Activated CD4-positive, alpha-beta T cell treated with anti-CD3 and anti-CD28 coated beads for 36 hours (primary cell): ENCODE measurements at regions not wholly inside any gene's neighbourhood (a gene's known extent, or its start where the extent isn't known, plus 50 kb on each side); places are given as distances from the start of the nearest gene placed in this dataset.

Experiments
- ATAC-seq: fragments of 200-7000 bp; cut with Tn5 transposase; one replicate; pipeline ENCODE4 v1.10.0; 2021; ENCODE audit warnings: mild to moderate bottlenecking, moderate library complexity
- CTCF ChIA-PET: fragments of 350-600 bp; sonication (Branson Sonifier 250); formaldehyde crosslinking; loops from one replicate; lab custom pipeline; 2021; ENCODE audit warnings: antibody characterized with exemption; lab: Charles Lee
- POLR2A ChIA-PET: fragments of 350-600 bp; sonication (Branson Sonifier 250); formaldehyde crosslinking; loops from one replicate; lab custom pipeline; 2021; ENCODE audit warnings: antibody characterized with exemption, inconsistent platforms; lab: Charles Lee
- DNase-seq: peaks from one replicate; pipeline ENCODE4 v3.0.0-alpha.2; 2020
- H3K27ac Mint-ChIP-seq: one replicate; pipeline ENCODE4 v1.8.0; 2021; ENCODE audit warnings: mixed read lengths
- H3K27me3 Mint-ChIP-seq: one replicate; pipeline ENCODE4 v1.8.0; 2021; ENCODE audit warnings: mixed read lengths
- H3K36me3 Mint-ChIP-seq: one replicate; pipeline ENCODE4 v1.8.0; 2021; ENCODE audit warnings: low read depth, mixed read lengths
- H3K4me1 Mint-ChIP-seq: one replicate; pipeline ENCODE4 v1.8.0; 2021; ENCODE audit warnings: mixed read lengths
- H3K4me3 Mint-ChIP-seq: one replicate; pipeline ENCODE4 v1.8.0; 2021; ENCODE audit warnings: mild to moderate bottlenecking, moderate library complexity, mixed read lengths
- H3K9me3 Mint-ChIP-seq: one replicate; pipeline ENCODE4 v1.8.0; 2021; ENCODE audit warnings: low read depth, mixed read lengths
- intact Hi-C, 2 experiments: fragments of 100-400 bp; cut with DNase I in 1 of 2; cut with micrococcal nuclease in 1 of 2; formaldehyde crosslinking; loops; one replicate each; pipeline versions ENCODE4 v1.14.2 to v1.15.1; 2022 to 2024; cut with DNase I, micrococcal nuclease

GRCh38 chr5:13566871-13567339 is 377.6 kb downstream of the DNAH5 start:
- CTCF ChIA-PET = no interaction called here
- no peak for DNase-seq

GRCh38 chr5:13558408-13558807 is 386.1 kb downstream of the DNAH5 start:
- Mint-ChIP-seq H3K27me3 (no peaks in the 10 kb centered on the region), H3K36me3 (no peaks in the 10 kb centered on the region), H3K4me1 (no peaks in the 10 kb centered on the region), H3K27ac (no peak overlapping the region), H3K4me3 (no peak overlapping the region), H3K9me3 (peaks cover 9% of the 10 kb centered on the region)
- ATAC-seq (no peak), DNase-seq (no peak)
- intact Hi-C loops = no loop called here
- ChIA-PET POLR2A (no interaction called here), CTCF (no interaction called here)

More at GRCh38 chr5:13566871-13567339, 377.6 kb downstream of the DNAH5 start:
- peaks cover 2% of the 10 kb centered on the region for H3K9me3 Mint-ChIP-seq
- no peaks in the 10 kb centered on the region for H3K36me3 Mint-ChIP-seq
- ATAC-seq = no peak
- POLR2A ChIA-PET = no interaction called here
- H3K27ac Mint-ChIP-seq = no peak overlapping the region
- H3K4me3 Mint-ChIP-seq = no peak overlapping the region
- no peaks in the 10 kb centered on the region for H3K27me3 Mint-ChIP-seq
- intact Hi-C loops = no loop called here
- no peaks in the 10 kb centered on the region for H3K4me1 Mint-ChIP-seq

- intact Hi-C loops = no loop called here
- ChIA-PET POLR2A (no interaction called here), CTCF (no interaction called here)
- DNase-seq = peak; percentile 6
- H3K27ac Mint-ChIP-seq = no peak overlapping the region
- no peak overlapping the region for H3K4me3 Mint-ChIP-seq
- peaks cover 9% of the 10 kb centered on the region for H3K9me3 Mint-ChIP-seq
- H3K4me1 Mint-ChIP-seq = no peaks in the 10 kb centered on the region
- H3K27me3 Mint-ChIP-seq = no peaks in the 10 kb centered on the region
- no peaks in the 10 kb centered on the region for H3K36me3 Mint-ChIP-seq
- no peak for ATAC-seq
These were observed 390.6 kb downstream of the DNAH5 start for GRCh38 chr5:13553896-13554295.

- H3K36me3 Mint-ChIP-seq = no peaks in the 10 kb centered on the region
- peaks cover 3% of the 10 kb centered on the region for H3K9me3 Mint-ChIP-seq
- no peak overlapping the region for H3K27ac Mint-ChIP-seq
- DNase-seq (no peak), ATAC-seq (no peak)
- H3K4me1 Mint-ChIP-seq = no peaks in the 10 kb centered on the region
- H3K4me3 Mint-ChIP-seq = no peak overlapping the region
- intact Hi-C loops = no loop called here
- H3K27me3 Mint-ChIP-seq = no peaks in the 10 kb centered on the region
- POLR2A ChIA-PET = no interaction called here
- CTCF ChIA-PET = no interaction called here
These were observed 392.1 kb downstream of the DNAH5 start for GRCh38 chr5:13552361-13552760.

- H3K27ac Mint-ChIP-seq = no peak overlapping the region
- DNase-seq = no peak
- intact Hi-C loops = no loop called here
- no peak overlapping the region for H3K4me3 Mint-ChIP-seq
- H3K27me3 Mint-ChIP-seq = no peaks in the 10 kb centered on the region
- CTCF ChIA-PET = no interaction called here
- no peaks in the 10 kb centered on the region for H3K36me3 Mint-ChIP-seq
- peaks cover 3% of the 10 kb centered on the region for H3K9me3 Mint-ChIP-seq
- POLR2A ChIA-PET = no interaction called here
- no peak for ATAC-seq
- H3K4me1 Mint-ChIP-seq = no peaks in the 10 kb centered on the region
These were observed 392.8 kb downstream of the DNAH5 start for GRCh38 chr5:13551645-13552044.

- Mint-ChIP-seq H3K27me3 (no peaks in the 10 kb centered on the region), H3K4me1 (no peaks in the 10 kb centered on the region), H3K36me3 (no peaks in the 10 kb centered on the region), H3K9me3 (peaks cover 9% of the 10 kb centered on the region), H3K27ac (no peak overlapping the region), H3K4me3 (no peak overlapping the region)
- intact Hi-C loops = no loop called here
- DNase-seq = no peak
- ChIA-PET CTCF (no interaction called here), POLR2A (no interaction called here)
- ATAC-seq = no peak
These were observed 404.2 kb downstream of the DNAH5 start for GRCh38 chr5:13540168-13540750.

GRCh38 chr5:13536933-13537332 is 407.6 kb downstream of the DNAH5 start:
- POLR2A ChIA-PET = no interaction called here
- no peaks in the 10 kb centered on the region for H3K27me3 Mint-ChIP-seq

GRCh38 chr5:13533833-13534232 is 410.7 kb downstream of the DNAH5 start:
- intact Hi-C loops = no loop called here
- ChIA-PET POLR2A (no interaction called here), CTCF (no interaction called here)
- Mint-ChIP-seq H3K36me3 (no peaks in the 10 kb centered on the region), H3K4me3 (no peak overlapping the region), H3K27ac (no peak overlapping the region), H3K9me3 (no peaks in the 10 kb centered on the region), H3K27me3 (no peaks in the 10 kb centered on the region), H3K4me1 (no peaks in the 10 kb centered on the region)
- ATAC-seq = no peak
- DNase-seq = no peak

More at GRCh38 chr5:13536933-13537332, 407.6 kb downstream of the DNAH5 start:
- no peak overlapping the region for H3K27ac Mint-ChIP-seq
- intact Hi-C loops = no loop called here
- peaks cover 1% of the 10 kb centered on the region for H3K9me3 Mint-ChIP-seq
- ATAC-seq (no peak), DNase-seq (no peak)
- H3K36me3 Mint-ChIP-seq = no peaks in the 10 kb centered on the region
- CTCF ChIA-PET = no interaction called here
- H3K4me3 Mint-ChIP-seq = no peak overlapping the region
- no peaks in the 10 kb centered on the region for H3K4me1 Mint-ChIP-seq

- intact Hi-C loops = no loop called here
- no peaks in the 10 kb centered on the region for H3K27me3 Mint-ChIP-seq
- ATAC-seq (no peak), DNase-seq (no peak)
- ChIA-PET POLR2A (no interaction called here), CTCF (no interaction called here)
- no peak overlapping the region for H3K4me3 Mint-ChIP-seq
- no peak overlapping the region for H3K27ac Mint-ChIP-seq
- H3K9me3 Mint-ChIP-seq = peaks cover 10% of the 10 kb centered on the region
- H3K4me1 Mint-ChIP-seq = no peaks in the 10 kb centered on the region
- H3K36me3 Mint-ChIP-seq = no peaks in the 10 kb centered on the region
These were observed 415.2 kb downstream of the DNAH5 start for GRCh38 chr5:13529300-13529699.

- ATAC-seq (no peak), DNase-seq (no peak)
- no peak overlapping the region for H3K4me3 Mint-ChIP-seq
- CTCF ChIA-PET = no interaction called here
- H3K36me3 Mint-ChIP-seq = no peaks in the 10 kb centered on the region
- H3K4me1 Mint-ChIP-seq = no peaks in the 10 kb centered on the region
- H3K9me3 Mint-ChIP-seq = peaks cover 16% of the 10 kb centered on the region
- POLR2A ChIA-PET = no interaction called here
- H3K27me3 Mint-ChIP-seq = no peaks in the 10 kb centered on the region
- no peak overlapping the region for H3K27ac Mint-ChIP-seq
- intact Hi-C loops = no loop called here
These were observed 419.6 kb downstream of the DNAH5 start for GRCh38 chr5:13524936-13525335.

GRCh38 chr5:13519131-13519530 is 425.4 kb downstream of the DNAH5 start:
- ATAC-seq = no peak
- Mint-ChIP-seq H3K9me3 (peaks cover 7% of the 10 kb centered on the region), H3K27ac (no peak overlapping the region), H3K4me1 (no peaks in the 10 kb centered on the region), H3K27me3 (no peaks in the 10 kb centered on the region), H3K36me3 (no peaks in the 10 kb centered on the region), H3K4me3 (no peak overlapping the region)
- ChIA-PET POLR2A (no interaction called here), CTCF (no interaction called here)
- intact Hi-C loops = no loop called here
- DNase-seq = no peak

GRCh38 chr5:13516195-13516594 is 428.3 kb downstream of the DNAH5 start:
- no peak overlapping the region for H3K27ac Mint-ChIP-seq
- no peaks in the 10 kb centered on the region for H3K36me3 Mint-ChIP-seq
- H3K4me3 Mint-ChIP-seq = no peak overlapping the region
- no peak for ATAC-seq
- intact Hi-C loops = no loop called here
- no peaks in the 10 kb centered on the region for H3K4me1 Mint-ChIP-seq
- peaks cover 2% of the 10 kb centered on the region for H3K9me3 Mint-ChIP-seq
- no peak for DNase-seq
- H3K27me3 Mint-ChIP-seq = no peaks in the 10 kb centered on the region
- ChIA-PET POLR2A (no interaction called here), CTCF (no interaction called here)
